Smooth muscle cell (in vitro differentiated cells): ENCODE measurements at regions not wholly inside any gene's neighbourhood (a gene's known extent, or its start where the extent isn't known, plus 50 kb on each side); places are given as distances from the start of the nearest gene placed in this dataset.

Experiments
- DNase-seq: peaks from one replicate; lab custom pipeline; 2025; ENCODE audit not compliant: unreplicated experiment; lab: John Stamatoyannopoulos, UW
- H2AFZ ChIP-seq: fragments of 200-600 bp; sonication (generic); 2 replicates; pipeline ENCODE4 v1.6.0; 2016; ENCODE audit warnings: antibody characterized with exemption, low read depth, mild to moderate bottlenecking
- H3F3A ChIP-seq: fragments of 200-600 bp; sonication (generic); 2 replicates; pipeline ENCODE4 v1.6.0; 2017; ENCODE audit warnings: antibody characterized with exemption, low read depth
- H3K27ac ChIP-seq: fragments of 200-600 bp; sonication (generic); 2 replicates; pipeline ENCODE4 v1.5.1; 2016; ENCODE audit warnings: low read depth, mild to moderate bottlenecking
- H3K27me3 ChIP-seq: fragments of 200-600 bp; sonication (generic); 2 replicates; pipeline ENCODE4 v1.6.1; 2016; ENCODE audit warnings: low read depth, mild to moderate bottlenecking
- H3K36me3 ChIP-seq: fragments of 200-600 bp; sonication (generic); 2 replicates; pipeline ENCODE4 v1.5.1; 2016; ENCODE audit warnings: low read depth
- H3K4me1 ChIP-seq: fragments of 200-600 bp; sonication (generic); 2 replicates; pipeline ENCODE4 v1.5.1; 2016; ENCODE audit warnings: low read depth
- H3K4me2 ChIP-seq: fragments of 200-600 bp; sonication (generic); 2 replicates; pipeline ENCODE4 v1.6.0; 2016; ENCODE audit warnings: mild to moderate bottlenecking
- H3K4me3 ChIP-seq: fragments of 200-600 bp; sonication (generic); 2 replicates; pipeline ENCODE4 v1.5.1; 2016; ENCODE audit warnings: mild to moderate bottlenecking
- H3K79me2 ChIP-seq: fragments of 200-600 bp; sonication (generic); 2 replicates; pipeline ENCODE4 v1.6.0; 2016; ENCODE audit warnings: low read depth, mild to moderate bottlenecking
- H3K9ac ChIP-seq: fragments of 200-600 bp; sonication (generic); 2 replicates; pipeline ENCODE4 v1.6.0; 2016; ENCODE audit warnings: low read depth
- H3K9me3 ChIP-seq: fragments of 200-600 bp; sonication (generic); replicated peaks from 2 replicates; pipeline ENCODE4 v1.5.1; 2016; ENCODE audit warnings: low read depth
- H4K20me1 ChIP-seq: fragments of 200-600 bp; sonication (generic); 2 replicates; pipeline ENCODE4 v1.6.0; 2016; ENCODE audit warnings: low read depth
- CTCF ChIP-seq: fragments of 200-600 bp; sonication (generic); IDR thresholded peaks from 2 replicates; pipeline ENCODE4 v1.5.1; 2017; ENCODE audit warnings: borderline replicate concordance, mild to moderate bottlenecking, antibody characterized with exemption; ENCODE audit not compliant: insufficient read depth, poor library complexity, severe bottlenecking
- WGBS: methylation state at CpG from one replicate; pipeline ENCODE4 v1.1.7; 2016; ENCODE audit warnings: low lambda C conversion rate; 5-methylcytosine and 5-hydroxymethylcytosine counted together

- WGBS, result 96% methylated on average over 6 of the region's 6 CpGs
- H2AFZ ChIP-seq, result no peak overlapping the region
- DNase-seq, result no peak
- H3K9ac ChIP-seq, result no peak overlapping the region
- no peaks in the 10 kb centered on the region for H3K4me1 ChIP-seq
- no peaks in the 10 kb centered on the region for H4K20me1 ChIP-seq
- no peak for TF ChIP-seq CTCF
- peaks cover 9% of the 10 kb centered on the region for H3K9me3 ChIP-seq
- no peaks in the 10 kb centered on the region for H3K36me3 ChIP-seq
- no peaks in the 10 kb centered on the region for H3F3A ChIP-seq
- H3K79me2 ChIP-seq, result no peaks in the 10 kb centered on the region
- H3K27ac ChIP-seq, result no peak overlapping the region
- H3K27me3 ChIP-seq, result no peaks in the 10 kb centered on the region
- no peak overlapping the region for H3K4me3 ChIP-seq
- no peak overlapping the region for H3K4me2 ChIP-seq
Measured at GRCh38 chr18:2391470-2391869, 179.8 kb downstream of the METTL4 start.

GRCh38 chr18:2392446-2392845 lies 178.9 kb downstream of the METTL4 start:
- H3K4me1 ChIP-seq, result no peaks in the 10 kb centered on the region
- H2AFZ ChIP-seq, result peak overlapping the region; percentile 15
- 80% methylated on average over 2 of the region's 2 CpGs for WGBS
- H3K79me2 ChIP-seq, result no peaks in the 10 kb centered on the region
- H3K36me3 ChIP-seq, result no peaks in the 10 kb centered on the region
- H3K4me3 ChIP-seq, result no peak overlapping the region
- H3K4me2 ChIP-seq, result no peak overlapping the region
- no peak for DNase-seq
- no peaks in the 10 kb centered on the region for H4K20me1 ChIP-seq
- H3K27ac ChIP-seq, result no peak overlapping the region
- H3K9me3 ChIP-seq, result peaks cover 9% of the 10 kb centered on the region
- no peak for TF ChIP-seq CTCF
- no peaks in the 10 kb centered on the region for H3F3A ChIP-seq
- H3K27me3 ChIP-seq, result no peaks in the 10 kb centered on the region
- no peak overlapping the region for H3K9ac ChIP-seq

GRCh38 chr18:2394684-2395083 lies 176.6 kb downstream of the METTL4 start:
- DNase-seq, result no peak
- Histone ChIP-seq H3K36me3 (no peaks in the 10 kb centered on the region), H3K79me2 (no peaks in the 10 kb centered on the region), H2AFZ (no peak overlapping the region), H3K27me3 (no peaks in the 10 kb centered on the region), H3K4me3 (no peak overlapping the region), H3K9ac (no peak overlapping the region), H3K4me2 (no peak overlapping the region), H3K27ac (no peak overlapping the region), H3K9me3 (no peaks in the 10 kb centered on the region), H3F3A (no peaks in the 10 kb centered on the region), H4K20me1 (no peaks in the 10 kb centered on the region), H3K4me1 (no peaks in the 10 kb centered on the region)
- TF ChIP-seq CTCF, result no peak
- WGBS, result 82% methylated on average over 7 of the region's 7 CpGs

- Histone ChIP-seq H3K9me3 (no peaks in the 10 kb centered on the region), H4K20me1 (no peaks in the 10 kb centered on the region), H3K27ac (no peak overlapping the region), H3K4me3 (no peak overlapping the region), H2AFZ (no peak overlapping the region), H3K4me1 (no peaks in the 10 kb centered on the region), H3F3A (no peaks in the 10 kb centered on the region), H3K9ac (no peak overlapping the region), H3K79me2 (no peaks in the 10 kb centered on the region), H3K27me3 (no peaks in the 10 kb centered on the region), H3K36me3 (no peaks in the 10 kb centered on the region), H3K4me2 (no peak overlapping the region)
- 97% methylated on average over 3 of the region's 3 CpGs for WGBS
- DNase-seq, result no peak
- TF ChIP-seq CTCF, result no peak
Measured at GRCh38 chr18:2395427-2396161, 175.7 kb downstream of the METTL4 start.
